Breast epithelium (tissue), 4 donors: ENCODE measurements at regions not wholly inside any gene's neighbourhood (a gene's known extent, or its start where the extent isn't known, plus 50 kb on each side); places are given as distances from the start of the nearest gene placed in this dataset.
"Not testable (repeated sequence)": the region's sequence is repeated elsewhere in the genome, so short reads cannot be mapped to it uniquely, and the experiment has no call there.

Experiments
- DNase-seq, 2 donors: peaks; one replicate each; pipeline ENCODE4 v3.0.0-alpha.2; 2019; ENCODE audit warnings: low spot score in 2 of 2
- H3K27ac ChIP-seq, 2 donors: fragments of 200-600 bp; sonication (generic) in 1 of 2; one replicate each; pipeline ENCODE4 v1.5.1; 2016 to 2019; ENCODE audit warnings: mild to moderate bottlenecking in 1 of 2
- H3K27me3 ChIP-seq, 2 donors: fragments of 200-600 bp; sonication (generic) in 1 of 2; one replicate each; pipeline versions ENCODE4 v1.5.1 to v1.6.0; 2017 to 2019; ENCODE audit warnings: control low read depth in 1 of 2, mild to moderate bottlenecking in 1 of 2
- H3K36me3 ChIP-seq: fragments of 200-600 bp; one replicate; pipeline ENCODE4 v1.5.1; 2019
- H3K4me1 ChIP-seq, 2 donors: fragments of 200-600 bp; sonication (generic); one replicate each; pipeline ENCODE4 v1.5.1; 2016 to 2019; ENCODE audit warnings: control low read depth in 1 of 2
- H3K4me3 ChIP-seq, 3 donors: fragments of 200-600 bp; sonication (generic); 1 replicate in 2 of 3; 2 replicates in 1 of 3; pipeline ENCODE4 v1.5.1; 2016 to 2019; ENCODE audit warnings: mild to moderate bottlenecking in 3 of 3, moderate library complexity in 2 of 3
- H3K9me3 ChIP-seq, 2 donors: fragments of 200-600 bp; sonication (generic) in 1 of 2; one replicate each; pipeline ENCODE4 v1.5.1; 2016 to 2019; ENCODE audit warnings: control low read depth in 1 of 2
- POLR2A ChIP-seq: fragments of 450-650 bp; IDR thresholded peaks from one replicate; pipeline ENCODE4 v1.6.1; 2016; ENCODE audit warnings: antibody characterized with exemption, mild to moderate bottlenecking, moderate library complexity
- POLR2AphosphoS5 ChIP-seq, 3 donors: sonication (generic); formaldehyde crosslinking; IDR thresholded peaks; one replicate each; pipeline ENCODE4 v1.6.1; 2017; ENCODE audit warnings: antibody characterized with exemption in 3 of 3
- intact Hi-C: fragments of 100-400 bp; cut with DNase I; formaldehyde crosslinking; loops from one replicate; pipeline ENCODE4 v1.15.1; 2023; ENCODE audit warnings: low total_unique reads
- TF ChIP-seq, protein P1 (sequence below), 3 donors: fragments of 450-650 bp; IDR thresholded peaks; one replicate each; pipeline ENCODE4 v1.5.1; 2016 to 2017; ENCODE audit warnings: antibody characterized with exemption in 3 of 3, mild to moderate bottlenecking in 3 of 3, moderate library complexity in 3 of 3

DNA sequence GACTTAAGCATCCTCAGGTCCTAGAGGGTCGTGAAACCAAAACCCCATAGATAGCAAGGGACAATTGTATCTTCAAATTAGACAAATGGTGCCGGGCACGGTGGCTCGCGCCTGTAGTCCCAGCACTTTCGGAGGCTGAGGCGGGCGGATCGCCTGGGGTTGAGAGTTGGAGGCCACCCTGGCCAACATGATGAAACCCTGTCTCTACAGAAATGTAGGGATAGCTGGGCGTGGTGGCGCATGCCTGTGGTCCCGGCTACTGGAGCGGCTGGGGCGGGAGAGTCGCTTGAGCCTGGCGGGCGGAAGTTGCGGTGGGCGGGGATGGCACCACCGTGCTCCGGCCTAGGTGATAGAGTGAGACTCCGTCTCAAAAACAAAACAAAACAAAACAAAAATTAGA is 780.6 kb downstream of the BRINP3 start:
- Histone ChIP-seq H3K36me3 (no peaks in the 10 kb centered on the region), H3K27me3 (no peaks in the 10 kb centered on the region), H3K9me3 (no peaks in the 10 kb centered on the region), H3K27ac (no peak overlapping the region), H3K4me1 (no peaks in the 10 kb centered on the region), H3K4me3 (no peak overlapping the region)
- DNase-seq: no peak
- no peak for TF ChIP-seq POLR2A
- TF ChIP-seq POLR2AphosphoS5 (IDR thresholded peaks at IDR 0.05): no peak
- TF ChIP-seq, protein P1, sequence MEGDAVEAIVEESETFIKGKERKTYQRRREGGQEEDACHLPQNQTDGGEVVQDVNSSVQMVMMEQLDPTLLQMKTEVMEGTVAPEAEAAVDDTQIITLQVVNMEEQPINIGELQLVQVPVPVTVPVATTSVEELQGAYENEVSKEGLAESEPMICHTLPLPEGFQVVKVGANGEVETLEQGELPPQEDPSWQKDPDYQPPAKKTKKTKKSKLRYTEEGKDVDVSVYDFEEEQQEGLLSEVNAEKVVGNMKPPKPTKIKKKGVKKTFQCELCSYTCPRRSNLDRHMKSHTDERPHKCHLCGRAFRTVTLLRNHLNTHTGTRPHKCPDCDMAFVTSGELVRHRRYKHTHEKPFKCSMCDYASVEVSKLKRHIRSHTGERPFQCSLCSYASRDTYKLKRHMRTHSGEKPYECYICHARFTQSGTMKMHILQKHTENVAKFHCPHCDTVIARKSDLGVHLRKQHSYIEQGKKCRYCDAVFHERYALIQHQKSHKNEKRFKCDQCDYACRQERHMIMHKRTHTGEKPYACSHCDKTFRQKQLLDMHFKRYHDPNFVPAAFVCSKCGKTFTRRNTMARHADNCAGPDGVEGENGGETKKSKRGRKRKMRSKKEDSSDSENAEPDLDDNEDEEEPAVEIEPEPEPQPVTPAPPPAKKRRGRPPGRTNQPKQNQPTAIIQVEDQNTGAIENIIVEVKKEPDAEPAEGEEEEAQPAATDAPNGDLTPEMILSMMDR (IDR thresholded peaks at IDR 0.05): no peak
- intact Hi-C loops: no loop called here

DNA sequence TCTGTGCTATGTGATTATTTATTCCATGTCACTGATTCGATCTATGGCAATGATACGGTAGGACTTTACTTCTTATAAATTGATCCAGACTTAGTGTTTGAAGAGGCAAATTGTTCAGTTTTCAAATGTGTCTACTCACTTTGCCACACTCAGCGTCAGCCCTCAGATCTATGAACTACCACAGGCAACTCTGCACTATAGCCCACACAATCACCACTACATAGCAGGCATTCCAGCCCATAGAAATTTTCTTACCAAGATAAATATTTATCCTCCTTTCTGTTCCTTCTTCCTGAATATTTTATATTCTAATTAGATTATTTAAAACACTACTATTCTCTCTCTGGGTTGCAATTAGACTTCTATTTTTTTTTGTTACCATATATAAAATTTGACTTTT is 776.1 kb downstream of the BRINP3 start:
- Histone ChIP-seq H3K36me3 (no peaks in the 10 kb centered on the region), H3K9me3 (no peaks in the 10 kb centered on the region), H3K4me1 (no peaks in the 10 kb centered on the region), H3K27ac (no peak overlapping the region), H3K27me3 (no peaks in the 10 kb centered on the region), H3K4me3 (no peak overlapping the region)
- intact Hi-C loops: no loop called here
- TF ChIP-seq, protein P1 (IDR thresholded peaks at IDR 0.05): no peak
- TF ChIP-seq POLR2AphosphoS5 (IDR thresholded peaks at IDR 0.05) (no peak), POLR2A (no peak)
- no peak for DNase-seq

DNA sequence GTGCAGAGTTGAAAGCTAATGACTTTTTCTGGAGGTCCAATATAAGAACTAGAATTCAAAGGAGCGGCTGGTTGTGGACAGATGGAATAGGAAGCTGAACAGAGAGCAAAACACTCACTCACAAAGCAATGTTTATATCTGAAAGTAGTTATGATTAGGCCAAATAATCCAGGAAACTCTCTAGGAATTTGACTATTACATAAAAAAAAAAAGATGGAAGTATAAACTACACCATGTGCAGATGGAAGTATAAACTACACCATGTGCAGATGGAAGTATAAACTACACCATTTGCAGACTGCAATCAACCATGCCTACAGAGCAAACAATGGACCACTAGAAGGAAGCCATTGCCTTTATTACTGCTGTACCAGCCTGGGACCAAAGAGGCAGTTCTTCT is 771.1 kb downstream of the BRINP3 start:
- intact Hi-C loops: no loop called here
- no peaks in the 10 kb centered on the region for H3K27me3 ChIP-seq
- no peaks in the 10 kb centered on the region for H3K4me1 ChIP-seq
- no peak overlapping the region for H3K4me3 ChIP-seq
- no peak overlapping the region for H3K27ac ChIP-seq
- TF ChIP-seq, protein P1 (IDR thresholded peaks at IDR 0.05): no peak
- DNase-seq: no peak
- no peaks in the 10 kb centered on the region for H3K36me3 ChIP-seq
- H3K9me3 ChIP-seq: no peaks in the 10 kb centered on the region

DNA sequence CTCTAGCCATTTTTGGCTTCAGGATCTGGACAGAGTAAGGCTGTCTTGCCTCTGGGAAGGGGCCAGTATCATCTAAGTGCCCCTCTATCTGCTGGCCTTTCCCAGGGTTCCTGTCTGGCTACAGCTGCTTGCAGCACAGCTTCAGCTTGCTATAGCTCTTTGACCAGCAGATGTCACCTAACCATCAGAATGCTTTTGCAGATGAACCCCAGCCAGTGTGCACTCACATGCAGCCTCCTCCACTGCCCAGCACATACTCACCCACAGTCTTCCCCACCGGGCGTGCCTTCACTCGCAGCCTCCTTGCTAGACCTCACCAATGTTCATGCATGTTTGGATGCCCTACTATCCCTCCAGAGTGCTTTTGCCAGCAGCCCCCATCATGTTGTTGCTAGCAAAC is 769.0 kb downstream of the BRINP3 start:
- Histone ChIP-seq H3K36me3 (no peaks in the 10 kb centered on the region), H3K27ac (no peak overlapping the region), H3K27me3 (no peaks in the 10 kb centered on the region), H3K4me1 (no peaks in the 10 kb centered on the region), H3K9me3 (peaks cover 0 to 3% of the 10 kb centered on the region in 2 donors), H3K4me3 (no peak overlapping the region)
- intact Hi-C loops: no loop called here
- DNase-seq: no peak
- TF ChIP-seq POLR2A: no peak
- TF ChIP-seq, protein P1 (IDR thresholded peaks at IDR 0.05): no peak
- TF ChIP-seq POLR2AphosphoS5 (IDR thresholded peaks at IDR 0.05): no peak

DNA sequence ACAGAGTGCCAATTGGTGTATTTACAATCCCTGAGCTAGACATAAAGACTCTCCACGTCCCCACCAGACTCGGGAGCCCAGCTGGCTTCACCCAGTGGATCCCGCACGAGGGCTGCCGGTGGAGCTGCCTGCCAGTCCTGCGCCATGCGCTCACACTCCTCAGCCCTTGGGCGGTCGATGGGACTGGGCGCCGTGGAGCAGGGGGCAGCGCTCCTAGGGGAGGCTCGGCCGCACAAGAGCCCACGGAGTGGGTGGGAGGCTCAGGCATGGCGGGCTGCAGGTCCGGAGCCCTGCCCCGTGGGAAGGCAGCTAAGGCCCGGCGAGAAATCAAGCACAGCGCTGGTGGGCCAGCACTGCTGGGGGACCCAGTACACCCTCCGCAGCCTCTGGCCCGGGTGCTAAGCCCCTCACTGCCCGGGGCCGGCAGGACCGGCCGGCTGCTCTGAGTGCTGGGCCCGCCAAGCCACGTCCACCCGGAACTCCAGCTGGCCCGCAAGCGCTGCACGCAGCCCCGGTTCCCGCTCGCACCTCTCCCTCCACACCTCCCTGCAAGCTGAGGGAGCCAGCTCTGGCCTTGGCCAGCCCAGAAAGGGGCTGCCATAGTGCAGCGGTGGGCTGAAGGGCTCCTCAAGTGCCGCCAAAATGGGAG is 759.4 kb downstream of the BRINP3 start:
- H3K27me3 ChIP-seq, H3K9me3 ChIP-seq, H3K4me3 ChIP-seq, H3K27ac ChIP-seq, H3K4me1 ChIP-seq, H3K36me3 ChIP-seq, intact Hi-C loops, DNase-seq: not testable (repeated sequence)

DNA sequence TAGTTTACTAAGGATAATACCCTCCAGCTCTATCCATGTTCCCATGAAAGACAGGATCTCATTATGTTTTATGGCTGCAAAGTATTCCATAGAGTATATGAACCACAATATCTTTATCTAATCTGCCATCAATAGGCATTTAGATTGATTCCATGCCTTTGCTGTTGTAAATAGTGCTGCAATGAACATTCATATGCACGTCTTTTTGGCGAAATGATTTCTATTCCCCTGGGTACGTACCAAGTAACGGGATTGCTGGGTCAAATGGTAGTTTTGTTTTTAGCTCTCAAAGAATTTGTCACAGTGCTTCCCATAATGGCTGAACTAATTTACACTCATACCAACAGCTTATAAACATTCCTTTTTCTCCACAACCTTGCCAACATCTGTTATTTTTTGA is 750.9 kb downstream of the BRINP3 start:
- Histone ChIP-seq H3K27me3 (no peaks in the 10 kb centered on the region), H3K9me3 (no peaks in the 10 kb centered on the region), H3K4me1 (no peaks in the 10 kb centered on the region), H3K4me3 (no peak overlapping the region), H3K36me3 (no peaks in the 10 kb centered on the region), H3K27ac (no peak overlapping the region)
- TF ChIP-seq, protein P1 (IDR thresholded peaks at IDR 0.05): no peak
- TF ChIP-seq POLR2AphosphoS5 (IDR thresholded peaks at IDR 0.05) (no peak), POLR2A (no peak)
- no peak for DNase-seq
- intact Hi-C loops: no loop called here
